ENCODE measurements at regions not wholly inside any gene's neighbourhood (a gene's known extent, or its start where the extent isn't known, plus 50 kb on each side); places are given as distances from the start of the nearest gene placed in this dataset.

- TF ChIP-seq, protein P1, sequence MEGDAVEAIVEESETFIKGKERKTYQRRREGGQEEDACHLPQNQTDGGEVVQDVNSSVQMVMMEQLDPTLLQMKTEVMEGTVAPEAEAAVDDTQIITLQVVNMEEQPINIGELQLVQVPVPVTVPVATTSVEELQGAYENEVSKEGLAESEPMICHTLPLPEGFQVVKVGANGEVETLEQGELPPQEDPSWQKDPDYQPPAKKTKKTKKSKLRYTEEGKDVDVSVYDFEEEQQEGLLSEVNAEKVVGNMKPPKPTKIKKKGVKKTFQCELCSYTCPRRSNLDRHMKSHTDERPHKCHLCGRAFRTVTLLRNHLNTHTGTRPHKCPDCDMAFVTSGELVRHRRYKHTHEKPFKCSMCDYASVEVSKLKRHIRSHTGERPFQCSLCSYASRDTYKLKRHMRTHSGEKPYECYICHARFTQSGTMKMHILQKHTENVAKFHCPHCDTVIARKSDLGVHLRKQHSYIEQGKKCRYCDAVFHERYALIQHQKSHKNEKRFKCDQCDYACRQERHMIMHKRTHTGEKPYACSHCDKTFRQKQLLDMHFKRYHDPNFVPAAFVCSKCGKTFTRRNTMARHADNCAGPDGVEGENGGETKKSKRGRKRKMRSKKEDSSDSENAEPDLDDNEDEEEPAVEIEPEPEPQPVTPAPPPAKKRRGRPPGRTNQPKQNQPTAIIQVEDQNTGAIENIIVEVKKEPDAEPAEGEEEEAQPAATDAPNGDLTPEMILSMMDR (conservative IDR thresholded peaks at IDR 0.05), result no peak
- TF ChIP-seq EZH2 (IDR thresholded peaks at IDR 0.05; ENCODE audit: low read depth), result no peak
Measured at GRCh38 chr2:145597006-145597405, 1077.1 kb upstream of the ZEB2 start.
